HUES6 (cell line): ENCODE measurements at regions not wholly inside any gene's neighbourhood (a gene's known extent, or its start where the extent isn't known, plus 50 kb on each side); places are given as distances from the start of the nearest gene placed in this dataset.

Experiments used
- H3K27ac ChIP-seq: 2 replicates; pipeline ENCODE4 v1.7.0; 2013; ENCODE audit warnings: low read depth, mild to moderate bottlenecking, low read length, inconsistent platforms
- H3K27me3 ChIP-seq: 2 replicates; pipeline ENCODE4 v1.6.1; 2013; ENCODE audit warnings: low read length; ENCODE audit not compliant: control insufficient read depth, insufficient read depth
- H3K36me3 ChIP-seq: 2 replicates; pipeline ENCODE4 v1.6.1; 2013; ENCODE audit warnings: low read length; ENCODE audit not compliant: control insufficient read depth, insufficient read depth
- H3K4me1 ChIP-seq: 2 replicates; pipeline ENCODE4 v1.6.1; 2013; ENCODE audit warnings: low read length; ENCODE audit not compliant: control insufficient read depth, insufficient read depth
- H3K4me3 ChIP-seq: 2 replicates; pipeline ENCODE4 v1.5.1; 2013; ENCODE audit warnings: low read depth, low read length
- H3K9ac ChIP-seq: one replicate; pipeline ENCODE4 v1.6.1; 2013; ENCODE audit warnings: mild to moderate bottlenecking, low read length
- H3K9me3 ChIP-seq: 2 replicates; pipeline ENCODE4 v1.6.1; 2013; ENCODE audit warnings: low read depth, low read length; ENCODE audit not compliant: control insufficient read depth, insufficient read depth

GRCh38 chr16:81166417-81167300 lies 70.5 kb upstream of the GCSH start:
- Histone ChIP-seq H3K4me1 (no peaks in the 10 kb centered on the region), H3K27ac (no peak overlapping the region), H3K27me3 (no peaks in the 10 kb centered on the region), H3K9me3 (no peaks in the 10 kb centered on the region), H3K9ac (no peak overlapping the region), H3K4me3 (no peak overlapping the region), H3K36me3 (no peaks in the 10 kb centered on the region)

- no peaks in the 10 kb centered on the region for H3K36me3 ChIP-seq
- H3K4me3 ChIP-seq = no peak overlapping the region
- H3K4me1 ChIP-seq = no peaks in the 10 kb centered on the region
- no peak overlapping the region for H3K9ac ChIP-seq
- no peak overlapping the region for H3K27ac ChIP-seq
- peaks cover 9% of the 10 kb centered on the region; the same call in 1 of the 2 replicates for H3K9me3 ChIP-seq
- no peaks in the 10 kb centered on the region for H3K27me3 ChIP-seq
Observed at GRCh38 chr16:81165411-81166097, 69.4 kb upstream of the GCSH start.

- Histone ChIP-seq H3K9ac (no peak overlapping the region), H3K27ac (no peak overlapping the region)
Observed at GRCh38 chr16:81164958-81165357, 68.8 kb upstream of the GCSH start.

GRCh38 chr16:81164481-81164880 lies 68.3 kb upstream of the GCSH start:
- Histone ChIP-seq H3K36me3 (no peaks in the 10 kb centered on the region), H3K27ac (no peak overlapping the region), H3K4me3 (no peak overlapping the region), H3K9me3 (peaks cover 10% of the 10 kb centered on the region; the same call in 1 of the 2 replicates), H3K9ac (no peak overlapping the region), H3K27me3 (no peaks in the 10 kb centered on the region), H3K4me1 (no peaks in the 10 kb centered on the region)

More at GRCh38 chr16:81164958-81165357, 68.8 kb upstream of the GCSH start:
- Histone ChIP-seq H3K9me3 (peaks cover 10% of the 10 kb centered on the region; the same call in 1 of the 2 replicates), H3K4me1 (no peaks in the 10 kb centered on the region), H3K27me3 (no peaks in the 10 kb centered on the region), H3K4me3 (no peak overlapping the region), H3K36me3 (no peaks in the 10 kb centered on the region)

- H3K4me3 ChIP-seq = no peak overlapping the region
- no peaks in the 10 kb centered on the region for H3K4me1 ChIP-seq
Observed at GRCh38 chr16:81163671-81164070, 67.5 kb upstream of the GCSH start.

GRCh38 chr16:81158964-81159363 lies 62.8 kb upstream of the GCSH start:
- H3K4me3 ChIP-seq = no peak overlapping the region
- no peak overlapping the region for H3K27ac ChIP-seq
- no peaks in the 10 kb centered on the region for H3K36me3 ChIP-seq
- H3K9me3 ChIP-seq = peaks cover 10% of the 10 kb centered on the region; the same call in 1 of the 2 replicates
- H3K9ac ChIP-seq = no peak overlapping the region
- H3K27me3 ChIP-seq = no peaks in the 10 kb centered on the region
- H3K4me1 ChIP-seq = no peaks in the 10 kb centered on the region

More at GRCh38 chr16:81163671-81164070, 67.5 kb upstream of the GCSH start:
- H3K36me3 ChIP-seq = no peaks in the 10 kb centered on the region
- H3K9me3 ChIP-seq = peaks cover 10% of the 10 kb centered on the region; the same call in 1 of the 2 replicates
- H3K27ac ChIP-seq = no peak overlapping the region
- no peaks in the 10 kb centered on the region for H3K27me3 ChIP-seq
- no peak overlapping the region for H3K9ac ChIP-seq

- no peaks in the 10 kb centered on the region for H3K27me3 ChIP-seq
- H3K4me1 ChIP-seq = no peaks in the 10 kb centered on the region
- H3K36me3 ChIP-seq = no peaks in the 10 kb centered on the region
- no peak overlapping the region for H3K4me3 ChIP-seq
- no peak overlapping the region for H3K27ac ChIP-seq
- no peak overlapping the region for H3K9ac ChIP-seq
- H3K9me3 ChIP-seq = peaks cover 3% of the 10 kb centered on the region; the same call in 1 of the 2 replicates
Observed at GRCh38 chr16:81155769-81156168, 59.6 kb upstream of the GCSH start.

GRCh38 chr16:81151648-81152310 lies 55.6 kb upstream of the GCSH start:
- Histone ChIP-seq H3K27ac (no peak overlapping the region), H3K36me3 (no peaks in the 10 kb centered on the region), H3K9ac (no peak overlapping the region), H3K4me3 (no peak overlapping the region), H3K9me3 (no peaks in the 10 kb centered on the region), H3K4me1 (no peaks in the 10 kb centered on the region), H3K27me3 (no peaks in the 10 kb centered on the region)

- Histone ChIP-seq H3K9me3 (no peaks in the 10 kb centered on the region), H3K27ac (no peak overlapping the region), H3K27me3 (no peaks in the 10 kb centered on the region), H3K9ac (no peak overlapping the region), H3K36me3 (no peaks in the 10 kb centered on the region), H3K4me3 (no peak overlapping the region), H3K4me1 (no peaks in the 10 kb centered on the region)
Observed at GRCh38 chr16:81149614-81150013, 53.4 kb upstream of the GCSH start.

GRCh38 chr16:81148277-81148676 lies 52.1 kb upstream of the GCSH start:
- no peaks in the 10 kb centered on the region for H3K27me3 ChIP-seq
- H3K27ac ChIP-seq = no peak overlapping the region
- H3K9ac ChIP-seq = no peak overlapping the region
- H3K9me3 ChIP-seq = no peaks in the 10 kb centered on the region
- no peaks in the 10 kb centered on the region for H3K4me1 ChIP-seq
- H3K4me3 ChIP-seq = no peak overlapping the region
- no peaks in the 10 kb centered on the region for H3K36me3 ChIP-seq
